PC-3 (cell line): ENCODE measurements at regions not wholly inside any gene's neighbourhood (a gene's known extent, or its start where the extent isn't known, plus 50 kb on each side); places are given as distances from the start of the nearest gene placed in this dataset.

Experiments
- ATAC-seq: fragments of 200-7000 bp; cut with Tn5 transposase; 2 replicates; pipeline ENCODE4 v1.9.1; 2020; ENCODE audit warnings: mild to moderate bottlenecking, moderate library complexity
- BruUV-seq: library from RNA; stranded (reverse); fragments of 400-500 nt; replicated peaks from 2 replicates; lab custom pipeline; 2021; lab: Mats Ljungman, UMichigan
- CTCF ChIA-PET: fragments of 300-600 bp; sonication (Branson Sonifier 250); formaldehyde crosslinking; loops from one replicate; lab custom pipeline; 2022; ENCODE audit warnings: antibody characterized with exemption; lab: Charles Lee
- POLR2A ChIA-PET: fragments of 300-600 bp; sonication (Branson Sonifier 250); formaldehyde crosslinking; loops from one replicate; lab custom pipeline; 2022; ENCODE audit warnings: antibody characterized with exemption; ENCODE audit not compliant: unreplicated experiment; lab: Charles Lee
- DNase-seq: peaks from one replicate; pipeline ENCODE4 v3.0.0-alpha.2; 2015
- H2AFZ ChIP-seq: fragments of 300-600 bp; sonication (generic); 2 replicates; pipeline ENCODE4 v1.6.0; 2016; ENCODE audit warnings: antibody characterized with exemption, low read length
- H3F3A ChIP-seq: fragments of 300-600 bp; sonication (generic); one replicate; pipeline ENCODE4 v1.6.0; 2017; ENCODE audit warnings: antibody characterized with exemption, low read length, control low read depth, mild to moderate bottlenecking; ENCODE audit not compliant: unreplicated experiment
- H3K27ac ChIP-seq: fragments of 300-600 bp; sonication (generic); 2 replicates; pipeline ENCODE4 v1.5.1; 2016; ENCODE audit warnings: mild to moderate bottlenecking, low read length
- H3K27me3 ChIP-seq: fragments of 300-600 bp; sonication (generic); 2 replicates; pipeline ENCODE4 v1.6.1; 2016; ENCODE audit warnings: low read length, mixed read lengths
- H3K36me3 ChIP-seq: fragments of 300-600 bp; sonication (generic); 2 replicates; pipeline ENCODE4 v1.6.1; 2016; ENCODE audit warnings: low read depth, mixed run types, low read length, mixed read lengths
- H3K4me1 ChIP-seq: fragments of 300-600 bp; sonication (generic); 2 replicates; pipeline ENCODE4 v1.5.1; 2016; ENCODE audit warnings: low read length; ENCODE audit not compliant: insufficient read depth
- H3K4me2 ChIP-seq: fragments of 300-600 bp; sonication (generic); 2 replicates; pipeline ENCODE4 v1.6.0; 2016; ENCODE audit warnings: low read length
- H3K4me3 ChIP-seq: fragments of 300-600 bp; sonication (generic); 2 replicates; pipeline ENCODE4 v1.5.1; 2016; ENCODE audit warnings: mild to moderate bottlenecking, low read length, mixed read lengths
- H3K79me2 ChIP-seq: fragments of 300-600 bp; sonication (generic); 2 replicates; pipeline ENCODE4 v1.6.1; 2017; ENCODE audit warnings: low read length, mixed read lengths
- H3K9ac ChIP-seq: fragments of 300-600 bp; sonication (generic); 2 replicates; pipeline ENCODE4 v1.6.0; 2016; ENCODE audit warnings: mild to moderate bottlenecking, low read length
- H3K9me2 ChIP-seq: fragments of 300-600 bp; sonication (generic); replicated peaks from 2 replicates; pipeline ENCODE4 v1.6.1; 2016; ENCODE audit warnings: mixed run types, low read length, mixed read lengths
- H3K9me3 ChIP-seq: fragments of 300-600 bp; sonication (generic); 2 replicates; pipeline ENCODE4 v1.6.1; 2016; ENCODE audit warnings: low read length, mixed read lengths
- H4K20me1 ChIP-seq: fragments of 300-600 bp; sonication (generic); 2 replicates; pipeline ENCODE4 v1.6.1; 2016; ENCODE audit warnings: low read length, mixed read lengths
- CTCF ChIP-seq: fragments of 300-600 bp; sonication (generic); conservative IDR thresholded peaks from 2 replicates; pipeline ENCODE4 v1.5.1; 2017; ENCODE audit warnings: antibody characterized with exemption, low read depth, mild to moderate bottlenecking, low read length
- EZH2 ChIP-seq: fragments of 300-600 bp; sonication (generic); IDR thresholded peaks from one replicate; pipeline ENCODE4 v1.6.1; 2017; ENCODE audit warnings: antibody characterized with exemption, mild to moderate bottlenecking, low read length; ENCODE audit not compliant: unreplicated experiment
- EZH2phosphoT487 ChIP-seq: fragments of 300-600 bp; sonication (generic); IDR thresholded peaks from 2 replicates; pipeline ENCODE4 v1.6.1; 2018; ENCODE audit warnings: mild to moderate bottlenecking, antibody characterized with exemption, low read length, borderline replicate concordance
- intact Hi-C: fragments of 100-400 bp; cut with micrococcal nuclease; formaldehyde crosslinking; loops from 2 replicates; pipeline ENCODE4 v1.9.0; 2023

GRCh38 chr16:82319038-82319437 is 149.0 kb upstream of the MPHOSPH6 start:
- Histone ChIP-seq H3K36me3 (no peaks in the 10 kb centered on the region), H4K20me1 (no peaks in the 10 kb centered on the region), H3K9me3 (0 out of 2 replicates have a peak, but pooled peaks cover 3% of the 10 kb centered on the region), H3K9ac (no peak overlapping the region), H3K27ac (no peak overlapping the region), H3K4me3 (no peak overlapping the region), H2AFZ (no peak overlapping the region), H3K4me1 (no peaks in the 10 kb centered on the region), H3K4me2 (no peak overlapping the region), H3K9me2 (no peaks in the 10 kb centered on the region), H3F3A (no peaks in the 10 kb centered on the region), H3K27me3 (no peaks in the 10 kb centered on the region), H3K79me2 (no peaks in the 10 kb centered on the region)
- DNase-seq (no peak), ATAC-seq (no peak)
- BruUV-seq, result no TSS peak
- CTCF ChIA-PET, result no interaction called here
- TF ChIP-seq EZH2 (no peak), CTCF (no peak), EZH2phosphoT487 (no peak)
- POLR2A ChIA-PET, result no interaction called here
- intact Hi-C loops, result no loop called here

- H3K27me3 ChIP-seq, result no peaks in the 10 kb centered on the region
- no TSS peak for BruUV-seq
- intact Hi-C loops, result no loop called here
- no peaks in the 10 kb centered on the region for H3K36me3 ChIP-seq
- H3K9ac ChIP-seq, result no peak overlapping the region
- no peaks in the 10 kb centered on the region for H3K9me3 ChIP-seq
- H3K9me2 ChIP-seq, result no peaks in the 10 kb centered on the region
- H4K20me1 ChIP-seq, result no peaks in the 10 kb centered on the region
- no peak overlapping the region for H2AFZ ChIP-seq
- H3K79me2 ChIP-seq, result no peaks in the 10 kb centered on the region
- TF ChIP-seq EZH2 (no peak), CTCF (no peak), EZH2phosphoT487 (no peak)
- CTCF ChIA-PET, result no interaction called here
- no peaks in the 10 kb centered on the region for H3F3A ChIP-seq
- ATAC-seq (no peak), DNase-seq (no peak)
- H3K27ac ChIP-seq, result no peak overlapping the region
- POLR2A ChIA-PET, result no interaction called here
- H3K4me3 ChIP-seq, result no peak overlapping the region
- H3K4me1 ChIP-seq, result no peaks in the 10 kb centered on the region
- H3K4me2 ChIP-seq, result no peak overlapping the region
Measured at GRCh38 chr16:82317411-82318167, 147.6 kb upstream of the MPHOSPH6 start.

- H3K9me3 ChIP-seq, result no peaks in the 10 kb centered on the region
- H3K9ac ChIP-seq, result no peak overlapping the region
- H3K4me3 ChIP-seq, result no peak overlapping the region
- CTCF ChIA-PET, result no interaction called here
- no peak overlapping the region for H3K4me2 ChIP-seq
- H3K27ac ChIP-seq, result no peak overlapping the region
- BruUV-seq, result no TSS peak
- H4K20me1 ChIP-seq, result no peaks in the 10 kb centered on the region
- ATAC-seq (no peak), DNase-seq (no peak)
- POLR2A ChIA-PET, result no interaction called here
- TF ChIP-seq EZH2, result no peak
- no peak for TF ChIP-seq CTCF
- TF ChIP-seq EZH2phosphoT487, result no peak
- no peaks in the 10 kb centered on the region for H3K4me1 ChIP-seq
- no peaks in the 10 kb centered on the region for H3K27me3 ChIP-seq
- H3K36me3 ChIP-seq, result no peaks in the 10 kb centered on the region
- no peaks in the 10 kb centered on the region for H3K79me2 ChIP-seq
- no peaks in the 10 kb centered on the region for H3K9me2 ChIP-seq
- intact Hi-C loops, result no loop called here
- H2AFZ ChIP-seq, result no peak overlapping the region
- no peaks in the 10 kb centered on the region for H3F3A ChIP-seq
Measured at GRCh38 chr16:82313754-82314153, 143.7 kb upstream of the MPHOSPH6 start.
